Stromal cell of bone marrow (primary cell): ENCODE measurements at regions not wholly inside any gene's neighbourhood (a gene's known extent, or its start where the extent isn't known, plus 50 kb on each side); places are given as distances from the start of the nearest gene placed in this dataset.
"Not testable (repeated sequence)": the region's sequence is repeated elsewhere in the genome, so short reads cannot be mapped to it uniquely, and the experiment has no call there.

Experiments used
- DNase-seq: peaks from one replicate; pipeline ENCODE4 v3.0.0-alpha.2; 2012; ENCODE audit warnings: low read depth

DNA sequence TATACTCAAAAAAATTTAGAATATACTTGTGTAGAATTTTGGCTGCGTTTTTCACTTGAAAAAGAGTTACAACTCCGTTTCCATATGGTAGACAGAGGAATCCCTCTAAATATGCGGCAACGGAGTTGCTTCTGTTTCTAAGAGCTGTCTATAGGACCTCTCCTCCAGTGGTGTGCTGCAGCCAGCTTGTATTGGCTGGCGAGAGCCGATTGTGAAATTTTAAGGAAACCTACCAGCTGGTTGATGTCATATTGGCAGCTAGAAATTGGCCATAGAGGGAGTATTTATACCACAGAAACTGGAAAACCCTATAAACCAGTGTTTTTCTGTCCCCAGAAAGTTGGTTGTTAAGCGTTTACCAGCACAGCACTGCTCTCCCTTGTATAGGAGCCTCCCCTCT lies 655.8 kb upstream of the EEF2KMT start:
- DNase-seq: no peak

DNA sequence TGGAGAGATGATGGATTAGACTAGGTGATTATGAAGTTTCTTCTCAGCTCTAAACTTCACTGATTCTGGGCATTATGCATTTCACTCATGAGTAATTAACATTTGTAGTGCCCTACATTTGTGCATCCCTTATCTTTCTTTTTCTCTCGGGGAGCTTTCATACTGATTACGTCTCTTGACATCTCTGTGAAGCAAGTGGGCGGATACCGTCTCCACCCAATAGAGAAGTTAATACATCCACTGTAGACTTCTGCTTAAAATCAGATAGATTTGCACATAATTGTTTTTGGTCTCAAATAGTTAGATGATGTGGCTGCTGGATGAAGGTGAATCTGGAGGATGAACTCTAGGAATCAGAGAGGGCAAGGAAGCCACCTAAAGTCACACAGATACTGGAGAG lies 653.6 kb upstream of the EEF2KMT start:
- DNase-seq: no peak

DNA sequence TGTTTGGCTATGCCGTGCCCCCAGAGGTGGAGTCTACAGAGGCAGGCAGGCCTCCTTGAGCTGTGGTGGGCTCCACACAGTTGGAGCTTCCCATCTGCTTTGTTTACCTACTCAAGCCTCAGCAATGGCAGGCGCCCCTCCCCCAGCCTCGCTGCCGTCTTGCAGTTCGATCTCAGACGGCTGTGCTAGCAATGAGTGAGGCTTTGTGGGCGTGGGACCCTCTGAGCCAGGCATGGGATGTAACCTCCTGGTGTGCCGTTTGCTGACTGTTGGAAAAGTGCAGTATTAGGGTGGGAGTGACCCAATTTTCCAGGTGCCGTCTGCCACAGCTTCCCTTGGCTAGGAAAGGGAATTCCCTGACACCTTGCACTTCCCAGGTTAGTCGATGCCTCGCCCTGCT lies 652.8 kb upstream of the EEF2KMT start:
- DNase-seq: not testable (repeated sequence)

DNA sequence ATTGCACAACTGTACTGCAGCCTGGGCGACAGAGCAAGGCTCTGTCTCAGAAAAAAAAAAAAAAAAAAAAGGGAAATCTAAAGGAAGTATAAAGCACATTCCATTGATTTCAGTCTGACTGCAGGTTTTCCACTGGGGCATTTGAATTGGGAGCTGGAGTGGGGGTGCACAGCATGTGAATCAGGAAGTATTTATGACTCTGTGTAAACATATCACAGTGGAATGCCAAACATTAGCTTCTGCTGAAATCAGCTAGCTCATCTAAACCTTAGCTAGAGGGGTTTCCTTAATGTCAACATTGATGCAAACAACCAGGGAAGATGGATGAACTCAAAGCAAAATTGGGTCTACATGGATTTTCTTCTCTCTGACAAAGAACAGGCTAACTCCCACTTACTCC lies 641.0 kb upstream of the EEF2KMT start:
- DNase-seq: no peak

DNA sequence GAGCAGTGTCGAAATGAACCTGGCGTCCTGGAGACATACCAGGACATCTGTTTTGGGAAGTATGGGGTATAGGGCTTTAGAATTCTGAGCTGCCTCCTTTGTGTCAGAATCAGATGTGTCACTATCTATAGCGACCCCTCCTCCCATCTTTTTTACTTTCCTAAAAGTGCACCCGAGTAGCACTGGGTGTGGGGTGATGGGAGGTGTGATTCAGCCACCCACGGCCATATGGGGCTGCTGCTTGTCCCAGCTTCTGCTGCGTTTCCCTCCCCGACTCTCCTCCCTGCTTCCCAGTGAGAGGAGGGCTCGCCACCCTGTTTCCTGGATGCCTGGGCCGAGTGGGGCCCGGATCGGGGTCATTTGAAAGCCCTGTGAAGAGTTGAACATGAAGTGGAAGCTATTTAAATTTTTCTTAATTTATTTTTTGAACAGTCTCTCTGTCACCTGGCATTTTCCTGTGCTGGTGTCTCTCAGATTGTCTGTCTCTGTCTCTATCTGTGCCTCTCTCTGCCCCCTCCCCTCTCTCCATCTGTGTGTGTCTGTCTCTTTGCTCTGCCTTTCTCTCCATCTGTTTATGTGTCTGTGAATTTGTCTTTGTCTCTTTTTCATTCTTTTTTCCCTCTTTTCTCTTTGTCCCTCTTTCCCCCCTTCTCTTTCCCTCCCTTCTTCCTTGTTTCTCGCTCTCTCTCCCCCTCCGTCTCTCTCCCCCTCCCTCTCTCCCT lies 638.8 kb upstream of the EEF2KMT start:
- no peak for DNase-seq

DNA sequence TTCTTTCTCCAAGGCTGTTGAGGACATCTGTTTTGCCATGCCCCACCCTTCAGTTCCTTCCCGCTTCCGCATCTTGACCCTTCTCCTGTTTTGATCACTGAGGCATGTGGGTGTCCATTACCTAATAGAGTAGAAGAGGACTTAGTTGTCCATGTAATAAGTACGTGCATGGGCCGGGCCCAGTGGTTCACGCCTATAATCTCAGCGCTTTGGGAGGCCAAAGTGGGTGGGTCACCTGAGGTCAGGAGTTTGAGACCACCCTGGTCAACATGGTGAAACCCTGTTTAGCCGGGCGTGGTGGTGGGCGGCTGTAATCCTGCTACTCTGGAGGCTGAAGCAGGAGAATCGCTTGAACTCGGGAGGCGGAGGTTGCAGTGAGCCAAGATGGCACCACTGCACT lies 637.8 kb upstream of the EEF2KMT start:
- DNase-seq: no peak

DNA sequence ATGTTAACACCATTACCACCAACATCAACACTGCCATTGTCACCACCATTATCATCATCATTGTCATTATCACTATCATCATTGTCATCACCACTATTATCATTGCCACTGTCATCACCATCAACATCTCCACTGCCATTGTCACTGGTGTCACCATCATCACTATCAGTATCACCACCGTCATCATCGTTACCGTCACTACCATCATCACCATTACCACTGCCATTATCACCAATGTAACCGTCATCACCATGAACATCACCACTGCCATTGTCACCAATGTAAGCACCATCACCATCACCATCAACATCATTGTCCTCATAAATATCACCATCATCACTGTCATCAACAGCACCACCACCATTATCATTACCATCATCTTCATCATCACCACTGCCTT lies 633.2 kb upstream of the EEF2KMT start:
- no peak for DNase-seq

DNA sequence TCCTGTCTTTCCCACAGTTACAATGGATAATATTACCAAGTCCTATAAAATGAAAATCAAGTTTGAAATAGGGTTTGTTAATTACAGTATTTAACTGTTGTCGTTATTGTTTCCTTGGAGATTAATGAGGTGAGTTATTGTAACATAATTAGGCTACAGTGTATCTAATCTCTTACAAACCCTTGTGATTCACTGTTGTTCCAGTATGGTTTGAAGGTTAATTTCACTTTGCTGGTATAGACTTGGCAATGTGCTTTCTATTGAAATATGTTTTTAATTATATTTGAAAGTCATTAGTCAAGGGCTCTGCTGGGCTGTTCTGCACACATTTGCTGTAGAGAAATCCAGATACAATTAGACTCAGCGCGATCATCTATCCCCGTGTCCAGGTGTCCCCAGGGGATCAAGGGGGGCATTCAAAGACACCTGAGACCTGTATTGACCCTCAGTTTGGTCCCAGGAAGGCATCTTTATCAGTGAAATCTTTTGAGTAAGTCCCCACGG lies 624.6 kb upstream of the EEF2KMT start:
- DNase-seq: no peak

DNA sequence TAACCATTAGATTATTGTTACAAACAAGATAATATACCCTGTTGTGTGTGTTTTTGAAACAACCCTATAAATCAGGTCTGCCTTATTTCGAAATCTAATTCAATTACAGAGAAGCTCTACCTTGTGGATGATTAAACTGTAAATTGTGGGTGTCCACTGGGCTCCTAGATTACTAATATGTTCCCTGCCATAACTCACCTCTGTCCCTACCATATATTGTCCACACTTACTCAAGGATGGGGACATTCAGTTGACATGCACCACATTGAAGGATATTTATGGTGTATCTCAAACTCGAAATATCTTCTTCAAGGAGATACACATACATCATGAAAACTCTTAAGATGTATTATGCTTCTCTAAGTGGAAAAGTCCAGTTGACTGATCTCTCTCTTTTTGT lies 617.6 kb upstream of the EEF2KMT start:
- DNase-seq: no peak

DNA sequence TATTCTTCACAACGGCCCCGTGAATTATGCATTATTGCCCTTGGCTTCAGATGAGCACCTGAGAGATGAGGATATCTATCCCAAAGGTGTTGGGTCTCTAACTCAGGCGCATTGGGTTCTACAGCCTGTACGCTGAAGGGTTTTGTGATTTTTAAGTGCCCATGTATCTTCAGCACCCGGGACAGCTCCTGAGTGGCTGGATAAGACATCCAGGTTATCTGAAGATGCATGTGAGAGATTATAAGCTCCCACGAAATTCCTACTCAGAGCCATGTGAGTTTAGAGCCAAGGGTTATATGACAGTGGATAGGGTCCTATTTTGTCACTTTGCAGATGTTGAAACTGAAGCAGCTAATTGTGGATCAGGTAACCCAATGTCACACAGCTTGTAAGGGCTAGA lies 612.3 kb upstream of the EEF2KMT start:
- DNase-seq: no peak

DNA sequence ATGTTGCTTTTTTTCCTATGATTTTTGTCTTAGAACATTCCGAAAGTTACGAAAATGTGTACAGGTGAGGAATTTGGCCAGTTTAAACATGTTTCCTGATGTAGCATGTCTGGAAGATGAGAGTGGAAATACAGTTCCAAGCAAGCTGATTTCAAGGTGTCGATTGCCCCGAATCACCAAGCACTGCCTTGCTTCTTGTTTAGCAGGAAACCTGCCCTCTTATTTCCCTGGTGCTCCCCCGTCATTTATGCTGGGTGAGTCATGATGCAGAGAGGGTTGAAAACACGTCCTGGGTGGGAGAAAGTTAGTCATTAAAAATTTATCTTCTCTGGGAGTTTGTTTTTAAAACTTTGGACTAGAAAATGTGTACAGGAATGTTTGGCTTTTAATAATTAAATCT lies 608.6 kb upstream of the EEF2KMT start:
- DNase-seq: no peak

DNA sequence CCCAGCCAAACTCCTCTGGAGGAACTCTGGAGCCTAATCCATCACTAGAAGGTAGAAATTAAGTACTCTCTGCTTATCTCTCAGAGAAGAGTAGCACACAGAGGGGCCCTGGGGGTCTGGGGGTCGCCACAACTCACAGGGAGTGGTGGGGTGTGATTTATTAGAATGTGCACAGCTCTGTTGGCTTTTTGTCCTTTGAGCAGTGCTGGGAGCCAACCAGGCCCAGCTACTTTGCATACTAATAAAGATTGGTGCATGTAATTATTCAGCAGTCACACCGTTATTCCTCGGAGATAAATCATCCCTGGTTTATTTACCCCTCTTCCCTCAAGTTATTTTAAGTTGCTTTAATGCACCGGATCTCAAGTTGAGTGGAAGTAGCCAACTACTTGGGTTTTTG lies 606.7 kb upstream of the EEF2KMT start:
- no peak for DNase-seq

DNA sequence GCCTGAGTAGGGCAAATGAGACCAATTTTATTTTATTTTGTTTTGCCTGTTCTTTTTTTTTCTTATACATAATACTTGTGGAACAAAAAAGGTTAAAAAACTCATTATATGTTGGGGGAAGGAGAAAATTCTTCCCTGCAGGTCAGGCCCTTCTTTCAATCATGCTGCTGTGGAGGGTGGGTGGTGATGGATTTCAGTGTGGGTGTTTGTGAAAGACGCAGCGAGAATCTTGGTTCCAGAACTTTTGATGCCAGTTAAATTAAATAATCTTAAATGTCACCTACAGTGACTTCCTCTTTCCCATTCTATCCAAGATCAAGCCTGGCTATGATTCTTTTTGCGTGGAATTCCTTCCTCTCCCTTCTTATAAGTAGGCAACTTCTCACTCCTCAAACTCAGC lies 595.8 kb upstream of the EEF2KMT start:
- no peak for DNase-seq

DNA sequence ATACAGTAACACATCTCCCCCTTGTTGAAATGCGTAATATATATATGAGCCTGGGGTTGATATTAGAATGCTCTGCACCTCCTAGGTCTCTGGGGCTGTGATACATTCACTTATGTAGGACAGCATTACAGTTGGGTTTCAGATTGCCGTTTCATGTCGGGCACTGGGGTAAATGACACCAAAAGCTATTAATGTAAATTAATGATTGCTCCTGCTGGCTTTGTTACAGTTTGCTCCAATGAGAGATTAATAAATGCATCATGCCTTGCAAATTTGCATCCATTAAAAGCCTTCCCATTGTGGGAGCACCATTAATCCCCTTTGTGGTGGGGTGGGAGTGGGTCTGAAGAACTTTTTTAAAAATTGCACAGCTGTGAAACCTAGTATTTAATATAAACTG lies 584.4 kb upstream of the EEF2KMT start:
- no peak for DNase-seq

DNA sequence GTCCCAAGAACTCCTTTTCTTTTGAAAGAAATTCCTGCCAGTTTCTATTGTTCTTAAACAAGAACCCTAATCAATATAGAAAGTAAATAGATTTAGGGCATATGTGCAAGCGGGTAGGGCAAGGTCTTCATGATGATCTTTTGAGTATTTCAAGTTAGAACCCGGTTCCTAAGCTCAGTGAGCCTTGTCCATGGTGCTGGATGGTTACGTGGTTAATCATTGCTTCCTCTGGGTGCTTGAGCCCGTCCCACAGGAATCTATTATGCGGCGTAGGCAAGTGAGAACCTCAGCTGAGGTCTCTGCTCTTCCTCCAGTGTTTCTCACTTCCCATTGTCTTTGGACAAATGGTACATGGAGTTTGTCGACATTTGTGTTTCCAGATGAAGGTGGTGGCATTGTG lies 580.8 kb upstream of the EEF2KMT start:
- DNase-seq: no peak

DNA sequence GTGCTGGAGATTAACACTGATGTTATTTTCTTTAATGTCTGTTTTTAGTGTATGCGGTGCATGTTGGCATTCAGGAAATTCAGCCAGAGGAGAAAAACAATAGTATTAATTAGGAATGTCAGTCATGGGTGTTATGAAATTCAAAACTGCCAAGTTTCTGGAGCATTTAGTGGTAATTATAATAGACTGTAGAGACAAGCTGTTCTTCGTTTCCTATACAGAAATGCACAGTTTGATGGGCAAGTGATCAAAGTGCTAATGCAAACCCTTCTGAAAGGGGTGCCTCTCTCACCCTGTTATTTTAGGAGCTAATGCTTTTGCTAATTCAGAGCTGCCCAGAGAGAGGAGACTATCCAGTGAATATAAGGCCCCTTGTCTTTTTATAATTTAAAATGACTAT lies 573.8 kb upstream of the EEF2KMT start:
- no peak for DNase-seq

DNA sequence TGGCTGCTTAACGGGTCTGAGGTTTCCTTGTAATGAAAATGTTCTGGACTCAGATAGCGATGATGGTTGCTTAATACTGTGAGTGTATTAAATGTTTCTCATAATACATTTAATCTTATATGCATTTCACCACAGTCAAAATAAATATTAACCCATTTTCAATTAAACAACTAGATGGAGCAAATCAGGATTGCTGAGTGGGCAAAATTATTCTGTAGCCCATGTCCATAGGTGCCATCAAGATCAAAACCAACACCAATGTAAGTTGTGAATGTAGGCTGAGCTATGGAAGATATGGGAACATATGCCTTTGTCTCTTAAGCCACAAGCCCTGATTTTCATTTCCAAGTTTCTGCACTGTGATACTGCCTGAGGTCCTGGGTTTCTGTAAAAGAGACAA lies 572.6 kb upstream of the EEF2KMT start:
- no peak for DNase-seq

DNA sequence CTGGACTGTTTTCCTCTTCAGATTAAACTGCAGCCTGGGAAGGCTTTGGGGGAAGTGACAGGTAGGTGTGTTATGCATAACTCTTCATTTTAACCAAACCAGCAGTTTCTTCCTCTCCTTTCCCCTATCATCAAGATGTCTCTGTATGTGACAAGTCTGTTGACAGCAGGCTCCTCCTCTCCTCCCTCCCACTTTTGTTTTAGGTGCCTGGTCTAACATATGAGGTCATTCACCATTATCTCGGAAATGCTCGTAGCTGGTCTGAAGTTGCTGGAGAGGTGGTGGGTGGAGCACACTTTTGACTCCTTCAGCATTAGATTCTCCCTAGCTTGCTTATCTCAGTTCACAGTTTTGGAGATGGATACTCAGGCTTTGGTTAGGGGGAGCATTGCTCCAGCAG lies 571.0 kb upstream of the EEF2KMT start:
- DNase-seq: no peak

DNA sequence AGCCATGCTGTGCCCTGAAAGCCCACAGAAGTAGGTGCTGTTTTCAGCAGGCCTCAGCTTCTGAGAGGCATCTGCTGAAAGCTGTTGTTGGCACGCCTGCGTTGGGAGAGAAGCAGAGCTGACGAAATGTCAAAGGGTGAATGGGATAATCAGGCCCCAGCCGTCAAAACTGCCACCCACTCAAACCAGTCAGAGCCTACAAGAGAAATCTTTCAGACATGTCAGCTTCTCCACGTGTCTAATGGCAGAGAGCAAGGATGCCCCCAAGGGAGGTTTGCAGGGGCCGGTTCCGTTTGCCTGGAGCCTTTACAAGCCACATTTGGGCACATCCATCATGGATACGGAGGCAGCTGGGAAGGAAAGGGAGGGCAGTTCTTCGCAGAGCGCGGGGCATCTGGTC lies 568.2 kb upstream of the EEF2KMT start:
- DNase-seq: no peak

DNA sequence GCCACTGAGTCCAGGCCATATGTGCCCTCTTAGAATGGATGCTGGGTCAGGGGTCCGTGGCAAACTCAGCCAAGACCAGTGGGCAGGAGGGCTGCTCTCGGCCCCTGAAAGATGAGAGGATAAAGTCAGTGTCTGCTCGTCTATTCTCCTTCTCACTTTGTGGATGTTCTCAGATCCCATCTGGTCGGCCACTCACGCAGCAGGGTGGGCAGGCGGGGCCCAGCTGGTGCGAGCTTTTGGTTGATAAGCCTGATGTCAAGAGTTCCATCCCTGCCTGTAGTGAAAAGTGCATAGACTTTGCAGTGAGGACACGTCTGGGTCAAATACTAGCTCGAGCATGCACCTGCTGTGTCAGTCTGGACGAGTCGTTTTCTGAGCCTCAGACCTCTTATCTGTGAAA lies 556.2 kb upstream of the EEF2KMT start:
- DNase-seq: no peak

DNA sequence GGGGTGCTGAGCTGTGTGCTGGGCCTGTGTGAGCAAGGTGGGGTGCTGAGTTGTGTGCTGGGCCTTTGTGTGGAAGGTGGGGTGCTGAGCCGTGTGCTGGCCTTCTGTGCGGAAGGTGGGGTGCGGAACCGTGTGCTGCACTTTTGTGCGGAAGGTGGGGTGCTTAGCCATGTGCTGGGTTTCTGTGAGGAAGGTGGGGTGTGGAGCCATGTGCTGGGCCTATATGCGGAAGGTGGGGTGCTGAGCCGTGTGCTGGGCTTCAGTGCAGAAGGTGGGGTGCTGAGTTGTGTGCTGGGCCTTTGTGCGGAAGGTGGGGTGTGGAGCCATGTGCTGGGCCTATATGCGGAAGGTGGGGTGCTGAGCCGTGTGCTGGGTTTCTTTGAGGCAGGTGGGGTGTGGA lies 555.4 kb upstream of the EEF2KMT start:
- no peak for DNase-seq

DNA sequence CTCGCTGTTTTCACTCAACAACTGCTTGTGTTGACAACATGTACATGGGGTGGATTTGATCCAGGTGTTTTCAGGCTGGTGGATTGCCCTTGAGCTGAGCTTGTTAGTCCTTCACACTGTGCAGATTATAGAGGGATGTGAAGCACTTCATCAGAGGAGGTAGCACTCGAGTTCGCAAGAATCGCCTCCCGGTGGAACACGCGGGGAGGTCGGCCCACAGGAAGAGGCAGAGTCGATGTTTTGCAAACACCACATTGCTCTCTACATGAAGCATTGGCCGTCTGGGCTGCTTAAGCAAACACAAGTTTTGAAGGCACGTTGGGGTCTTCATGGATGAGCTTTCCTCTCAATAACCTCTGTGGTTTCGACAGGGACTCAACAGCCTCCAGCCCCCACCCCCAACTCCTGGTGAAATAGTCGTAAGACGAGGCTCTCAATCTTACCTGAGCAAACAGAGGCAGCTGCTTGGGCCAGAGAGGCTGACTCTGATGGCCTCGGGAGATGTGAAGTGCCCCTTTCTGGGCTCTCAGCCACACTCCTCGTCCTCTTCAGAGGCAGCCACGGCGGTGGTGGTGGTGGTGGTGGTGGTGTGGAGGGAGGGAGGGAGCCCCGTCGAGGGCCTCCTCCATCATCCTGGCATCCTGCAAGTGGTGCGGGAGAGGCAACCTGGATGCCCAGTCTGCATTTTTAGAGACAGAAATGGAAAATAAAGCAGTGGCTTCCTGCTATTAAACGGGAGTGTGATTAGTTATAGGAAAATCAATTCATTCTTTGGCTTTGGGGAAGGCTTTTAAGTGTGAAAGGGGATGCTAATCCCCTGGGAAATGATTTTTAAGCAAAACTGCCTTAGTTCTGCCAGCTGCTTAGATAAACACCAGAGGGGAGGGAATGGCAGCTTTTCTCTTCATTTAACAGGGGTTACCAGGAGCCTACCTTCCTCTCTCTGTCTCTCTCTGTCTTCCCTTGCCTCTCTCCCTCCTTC lies 552.5 kb upstream of the EEF2KMT start:
- no peak for DNase-seq

DNA sequence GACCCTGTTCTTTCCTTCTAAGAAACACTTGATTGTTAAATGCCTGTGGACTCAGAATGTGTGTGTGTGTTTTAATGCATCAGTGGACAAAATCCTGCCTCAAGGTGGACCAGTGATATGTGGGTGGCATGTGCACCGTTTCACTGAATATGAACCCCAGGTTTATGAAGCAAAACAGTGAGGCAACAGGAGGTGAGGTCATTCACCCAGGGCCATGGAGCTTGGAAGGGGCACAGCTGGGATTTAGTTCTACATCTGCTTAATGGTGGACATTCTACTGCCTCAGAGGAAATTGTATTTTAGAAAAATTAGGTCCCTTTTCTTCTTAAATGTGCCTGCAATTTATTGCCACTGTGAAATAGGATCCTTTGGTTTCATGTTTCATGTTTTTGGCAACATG lies 549.5 kb upstream of the EEF2KMT start:
- DNase-seq: no peak
